ENCODE measurements at regions not wholly inside any gene's neighbourhood (a gene's known extent, or its start where the extent isn't known, plus 50 kb on each side); places are given as distances from the start of the nearest gene placed in this dataset.

DNA sequence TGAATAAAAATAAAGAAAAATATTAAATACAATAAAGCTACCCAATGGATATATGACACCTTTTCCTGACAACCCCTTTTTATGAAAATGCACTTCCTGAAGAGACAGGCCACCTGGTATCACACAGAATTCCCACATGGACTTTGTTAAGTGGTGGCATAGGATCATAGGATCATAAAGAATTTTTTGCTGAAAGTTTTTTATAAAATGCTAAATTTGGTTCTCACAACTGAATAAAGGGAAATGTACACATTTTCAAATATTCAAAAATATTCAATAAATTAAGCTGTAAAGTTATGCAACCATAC is 102.5 kb upstream of the ROBO1 start:
- no peak for DNase-seq (ENCODE audit: low spot score)
- TF ChIP-seq, protein P1, sequence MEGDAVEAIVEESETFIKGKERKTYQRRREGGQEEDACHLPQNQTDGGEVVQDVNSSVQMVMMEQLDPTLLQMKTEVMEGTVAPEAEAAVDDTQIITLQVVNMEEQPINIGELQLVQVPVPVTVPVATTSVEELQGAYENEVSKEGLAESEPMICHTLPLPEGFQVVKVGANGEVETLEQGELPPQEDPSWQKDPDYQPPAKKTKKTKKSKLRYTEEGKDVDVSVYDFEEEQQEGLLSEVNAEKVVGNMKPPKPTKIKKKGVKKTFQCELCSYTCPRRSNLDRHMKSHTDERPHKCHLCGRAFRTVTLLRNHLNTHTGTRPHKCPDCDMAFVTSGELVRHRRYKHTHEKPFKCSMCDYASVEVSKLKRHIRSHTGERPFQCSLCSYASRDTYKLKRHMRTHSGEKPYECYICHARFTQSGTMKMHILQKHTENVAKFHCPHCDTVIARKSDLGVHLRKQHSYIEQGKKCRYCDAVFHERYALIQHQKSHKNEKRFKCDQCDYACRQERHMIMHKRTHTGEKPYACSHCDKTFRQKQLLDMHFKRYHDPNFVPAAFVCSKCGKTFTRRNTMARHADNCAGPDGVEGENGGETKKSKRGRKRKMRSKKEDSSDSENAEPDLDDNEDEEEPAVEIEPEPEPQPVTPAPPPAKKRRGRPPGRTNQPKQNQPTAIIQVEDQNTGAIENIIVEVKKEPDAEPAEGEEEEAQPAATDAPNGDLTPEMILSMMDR (IDR thresholded peaks at IDR 0.05; ENCODE audit: extremely low read depth, missing control alignments), result no peak

DNA sequence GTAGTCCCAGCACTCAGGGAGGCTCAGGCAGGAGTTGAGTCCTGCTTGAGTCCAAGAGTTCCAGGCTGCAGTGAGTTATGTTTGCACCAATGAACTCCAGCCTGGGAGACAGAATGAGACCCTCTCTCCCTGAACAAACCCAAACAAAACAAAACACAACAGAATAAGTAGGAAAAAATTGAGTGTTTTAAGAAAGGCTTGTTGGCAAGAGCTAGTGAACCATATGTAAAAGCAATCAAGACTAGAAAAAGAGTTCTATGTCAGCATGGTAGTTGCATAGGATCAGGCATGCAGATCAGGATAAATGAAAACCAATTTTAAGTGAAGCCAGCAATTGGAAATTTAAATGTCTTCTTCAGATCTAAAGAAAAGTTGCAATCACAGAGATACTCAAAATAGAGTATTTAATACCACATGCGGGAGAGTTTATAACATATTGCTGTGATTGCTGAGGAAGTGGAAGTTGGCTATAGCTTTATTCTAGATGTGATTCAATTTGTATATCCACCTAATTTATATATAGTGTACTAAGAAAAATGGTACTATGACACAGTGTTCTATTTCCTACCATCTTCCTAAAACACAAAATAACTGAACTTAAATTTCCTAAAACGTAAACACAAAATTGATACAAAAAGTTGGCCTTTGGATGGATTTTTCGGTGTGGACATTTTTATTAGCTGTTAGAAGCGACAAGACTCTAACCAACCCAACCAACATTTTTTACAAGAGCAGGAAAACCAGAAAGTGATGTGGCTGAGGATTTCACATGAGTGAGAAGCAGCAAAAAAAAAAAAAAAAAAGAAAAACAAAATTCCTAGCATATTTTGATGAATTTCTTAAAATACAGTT is 101.9 kb upstream of the ROBO1 start:
- no peak for DNase-seq (ENCODE audit: low spot score)
- TF ChIP-seq, protein P1 (IDR thresholded peaks at IDR 0.05; ENCODE audit: extremely low read depth, missing control alignments), result no peak

DNA sequence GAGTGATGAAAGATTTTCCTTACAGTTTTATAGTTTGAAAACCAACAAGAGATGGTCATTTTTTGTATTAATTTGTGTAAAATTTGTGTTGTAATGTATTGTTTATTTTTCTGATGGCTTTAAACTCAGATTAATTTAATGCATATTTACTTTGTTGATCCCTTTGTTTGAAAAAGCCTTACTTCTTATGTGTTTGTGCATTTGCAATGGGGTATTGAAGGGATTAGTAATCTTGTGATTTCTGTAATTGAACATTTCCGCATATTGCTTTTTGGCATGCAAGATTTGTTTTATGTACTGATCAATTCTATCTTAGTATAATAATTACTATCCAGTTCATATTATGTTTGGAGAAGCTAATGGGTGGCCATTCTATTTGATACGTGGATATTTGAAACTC is 98.4 kb upstream of the ROBO1 start:
- TF ChIP-seq, protein P1 (IDR thresholded peaks at IDR 0.05; ENCODE audit: extremely low read depth, missing control alignments), result no peak
- no peak for DNase-seq (ENCODE audit: low spot score)

DNA sequence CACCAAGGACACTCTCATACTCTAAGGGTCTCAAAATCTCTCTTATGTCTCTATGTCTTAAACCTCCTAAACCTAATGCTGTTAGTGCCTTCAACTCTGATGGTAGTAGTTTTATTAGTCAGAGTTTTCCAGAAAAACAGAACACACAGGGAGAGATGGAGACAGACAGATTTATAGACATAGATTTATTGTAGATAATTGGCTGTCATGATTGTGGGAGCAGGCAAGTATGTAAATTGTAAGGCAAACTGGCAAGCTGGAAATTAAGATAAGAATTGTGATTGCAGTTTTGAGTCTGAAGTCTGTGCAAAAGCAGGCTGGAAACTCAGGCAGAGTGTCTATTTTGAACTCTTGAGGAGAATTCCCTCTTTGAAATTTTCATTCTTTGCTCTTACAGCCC is 96.3 kb upstream of the ROBO1 start:
- no peak for DNase-seq (ENCODE audit: low spot score)
- TF ChIP-seq, protein P1 (IDR thresholded peaks at IDR 0.05; ENCODE audit: extremely low read depth, missing control alignments), result no peak

DNA sequence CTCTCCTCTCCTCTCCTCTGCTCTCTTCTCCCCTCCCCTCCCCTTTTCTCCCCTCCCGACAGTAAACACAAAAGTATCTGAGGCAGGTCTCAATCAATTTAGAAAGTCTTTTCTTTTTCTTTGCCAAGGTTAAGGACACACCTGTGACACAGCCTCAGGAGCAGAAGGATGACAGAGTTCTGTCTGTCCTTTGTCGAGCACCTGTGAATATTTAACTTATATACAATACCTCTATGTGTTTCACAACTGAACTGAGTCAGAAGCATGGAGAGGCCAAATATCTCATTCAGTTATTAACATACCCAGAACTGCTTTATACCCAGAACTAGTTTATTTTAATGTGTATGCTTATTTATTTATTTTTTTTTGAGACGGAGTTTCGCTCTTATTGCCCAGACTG is 81.1 kb upstream of the ROBO1 start:
- DNase-seq (ENCODE audit: low spot score), result no peak
- TF ChIP-seq, protein P1 (IDR thresholded peaks at IDR 0.05; ENCODE audit: extremely low read depth, missing control alignments), result no peak

DNA sequence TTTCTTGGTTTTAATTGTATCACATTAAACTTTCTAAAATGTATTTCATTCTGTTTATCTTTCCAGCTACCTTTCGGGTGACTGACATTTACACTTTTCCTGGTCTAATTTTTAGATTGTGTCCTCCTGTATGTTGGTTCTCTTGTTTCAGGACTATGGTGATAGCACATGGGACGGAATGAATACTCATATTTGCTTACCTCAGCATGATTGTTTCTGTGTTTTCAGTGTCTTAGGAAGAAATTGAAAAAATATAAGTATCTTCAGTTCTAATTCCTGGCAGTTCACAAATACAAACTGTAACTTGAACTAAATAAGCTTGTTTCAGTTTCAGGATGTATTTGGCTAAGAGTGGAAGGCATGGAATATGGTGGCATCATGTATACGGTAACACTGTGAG is 80.1 kb upstream of the ROBO1 start:
- TF ChIP-seq, protein P1 (IDR thresholded peaks at IDR 0.05; ENCODE audit: extremely low read depth, missing control alignments), result no peak
- DNase-seq (ENCODE audit: low spot score), result no peak

DNA sequence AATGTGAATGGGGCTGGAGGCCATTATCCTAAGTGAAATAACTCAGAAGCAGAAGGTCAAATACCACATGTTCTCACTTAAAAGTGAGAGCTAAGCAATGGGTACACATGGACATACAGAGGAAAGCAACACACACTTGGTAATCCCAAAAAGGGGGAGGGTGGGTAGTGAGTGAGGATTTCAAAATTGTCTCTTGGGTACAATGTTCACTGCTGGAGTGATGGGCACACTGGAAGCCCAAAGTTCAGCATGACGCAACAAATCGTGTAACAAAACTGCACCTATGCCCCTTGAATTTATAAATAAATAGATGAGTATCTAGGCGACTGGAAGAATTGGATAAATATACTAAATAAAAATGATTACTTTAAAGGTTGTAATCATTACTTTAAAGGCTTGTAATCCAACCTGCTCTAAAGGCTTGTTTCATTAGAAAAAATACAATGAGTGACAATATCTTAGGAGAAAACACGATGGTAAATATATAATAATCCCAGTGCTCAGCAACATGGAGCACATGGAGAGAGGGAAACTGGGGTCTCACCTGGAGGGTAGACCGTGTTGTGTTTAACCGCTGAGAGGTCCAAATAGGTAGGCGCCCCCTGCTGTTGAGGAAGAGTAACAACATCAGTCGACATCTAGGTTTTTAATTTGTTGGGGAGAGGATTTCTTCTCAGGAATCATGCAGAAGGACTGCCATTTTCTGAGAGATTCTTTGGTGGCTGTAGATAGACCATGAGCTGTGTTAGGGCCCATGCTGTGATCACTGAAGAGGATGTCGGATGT is 78.5 kb upstream of the ROBO1 start:
- TF ChIP-seq, protein P1 (IDR thresholded peaks at IDR 0.05; ENCODE audit: extremely low read depth, missing control alignments), result peak; percentile 41
- peak; percentile 5 for DNase-seq (ENCODE audit: low spot score)

All from GM20000 (cell line).